WI38 (cell line): ENCODE measurements at regions not wholly inside any gene's neighbourhood (a gene's known extent, or its start where the extent isn't known, plus 50 kb on each side); places are given as distances from the start of the nearest gene placed in this dataset.

Source experiments
- H3K4me3 ChIP-seq: 2 replicates; pipeline ENCODE4 v1.5.1; 2011; ENCODE audit warnings: low read depth, mild to moderate bottlenecking, control low read depth, low read length
- CTCF ChIP-seq: IDR thresholded peaks from 2 replicates; pipeline ENCODE4 v1.5.1; 2012; ENCODE audit warnings: low read depth, mild to moderate bottlenecking, control low read depth, low read length

GRCh38 chr12:28799348-28799747 is 349.7 kb upstream of the FAR2 start:
- no peak for TF ChIP-seq CTCF
- no peak overlapping the region for H3K4me3 ChIP-seq

DNA sequence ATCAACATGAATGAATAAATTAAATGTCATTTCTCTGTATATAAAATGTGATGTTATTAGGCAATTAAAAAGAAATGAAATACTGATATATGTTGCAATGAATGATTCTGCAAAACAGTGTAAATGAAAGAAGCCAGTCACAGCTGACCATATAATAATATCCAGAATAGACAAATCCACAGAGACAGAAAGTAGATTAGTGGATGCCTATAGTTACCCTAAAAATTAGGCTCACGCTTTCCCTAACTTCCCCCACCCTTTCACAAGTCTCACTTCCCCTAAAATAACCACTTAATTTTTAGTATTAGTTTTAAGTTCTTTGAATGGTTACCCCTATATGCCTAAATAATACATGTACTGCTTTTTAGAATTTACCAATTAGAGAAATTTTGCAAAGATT is 348.9 kb upstream of the FAR2 start:
- no peak overlapping the region for H3K4me3 ChIP-seq
- TF ChIP-seq CTCF = no peak

DNA sequence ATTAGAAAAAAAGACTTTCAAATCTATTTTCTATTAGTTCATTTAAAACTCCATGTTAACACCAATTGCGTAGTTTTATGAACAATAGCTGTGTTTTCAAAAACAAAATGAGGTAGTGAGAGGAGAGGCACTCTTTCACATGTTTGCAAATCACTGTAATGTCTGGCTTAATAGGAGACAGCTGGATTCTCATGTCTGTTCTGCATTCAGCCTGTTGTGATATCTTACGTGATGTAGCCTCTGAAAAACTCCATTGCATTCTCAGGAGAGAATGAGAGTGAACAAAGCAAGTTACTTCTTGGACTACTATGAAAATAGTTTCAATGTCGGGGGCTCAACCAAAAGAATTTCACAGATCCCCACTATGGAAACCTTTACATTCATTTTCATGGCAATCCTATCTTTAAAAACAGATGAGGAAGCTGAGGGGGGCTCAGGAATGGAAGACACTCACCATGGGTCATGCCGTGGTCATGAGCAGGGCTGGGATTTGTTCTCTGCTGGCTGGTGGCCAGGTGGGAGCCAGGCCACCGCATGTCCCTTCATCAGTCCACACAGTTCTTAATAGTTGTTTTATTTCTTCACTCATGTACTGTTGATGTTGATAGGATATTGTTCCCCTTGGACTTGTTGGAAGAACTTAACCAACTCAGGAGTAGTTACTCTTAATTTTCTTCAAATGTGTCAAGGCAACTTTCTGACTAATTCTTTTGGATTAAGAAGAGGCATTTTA is 346.2 kb upstream of the FAR2 start:
- TF ChIP-seq CTCF = no peak
- no peak overlapping the region for H3K4me3 ChIP-seq

DNA sequence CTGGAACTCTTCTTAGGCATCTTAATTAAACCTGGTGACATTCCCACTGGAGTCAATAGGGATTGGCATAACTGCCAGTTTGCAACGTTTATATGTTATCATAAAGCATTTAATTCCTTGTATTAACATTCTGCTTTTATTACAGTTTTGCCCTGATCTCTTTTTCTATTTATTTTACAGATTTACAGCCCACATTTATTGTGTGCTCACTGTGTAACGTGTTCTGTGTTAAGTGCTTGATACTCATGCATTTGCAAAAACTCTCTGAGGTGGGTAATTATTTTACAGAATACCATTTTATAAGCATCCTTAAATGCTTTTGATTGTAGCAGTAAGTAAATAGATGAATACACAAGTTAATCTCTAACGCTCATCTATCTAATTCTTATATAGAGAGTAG is 341.5 kb upstream of the FAR2 start:
- TF ChIP-seq CTCF = no peak
- no peak overlapping the region for H3K4me3 ChIP-seq

DNA sequence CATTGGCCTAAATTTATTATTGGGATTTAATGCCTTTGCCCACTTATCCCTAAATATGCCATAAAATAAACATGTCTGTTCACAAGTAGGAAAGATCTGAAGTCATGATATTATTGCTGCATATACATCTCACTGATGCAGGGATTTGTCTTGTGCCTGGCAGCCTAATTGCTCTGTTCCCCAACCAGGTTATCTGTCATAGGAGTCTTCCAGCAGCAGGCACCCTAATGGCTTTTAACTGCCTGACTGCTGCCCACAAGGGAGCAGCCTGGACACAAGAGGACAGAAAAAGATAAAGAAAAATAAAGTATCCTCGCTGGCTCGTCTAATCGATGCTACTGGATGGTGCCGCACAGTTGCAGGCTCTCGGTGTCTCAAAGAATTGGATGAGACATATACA is 337.6 kb upstream of the FAR2 start:
- H3K4me3 ChIP-seq = no peak overlapping the region
- no peak for TF ChIP-seq CTCF

- no peak for TF ChIP-seq CTCF
- no peak overlapping the region for H3K4me3 ChIP-seq
Observed at GRCh38 chr12:28814246-28814645, 334.8 kb upstream of the FAR2 start.

GRCh38 chr12:28817524-28817923 is 331.6 kb upstream of the FAR2 start:
- no peak for TF ChIP-seq CTCF
- no peak overlapping the region for H3K4me3 ChIP-seq
